KBM-7 (cell line): ENCODE measurements at regions not wholly inside any gene's neighbourhood (a gene's known extent, or its start where the extent isn't known, plus 50 kb on each side); places are given as distances from the start of the nearest gene placed in this dataset.
"Not testable (repeated sequence)": the region's sequence is repeated elsewhere in the genome, so short reads cannot be mapped to it uniquely, and the experiment has no call there.

ENCODE experiments used
- DNase-seq: peaks from one replicate; pipeline ENCODE4 v3.0.0-alpha.2; 2015
- in situ Hi-C: fragments of 300-500 bp; cut with MboI; formaldehyde crosslinking; loops from 2 replicates; pipeline ENCODE4 v1.14.3; 2020; ENCODE audit warnings: low sequenced_read_pairs, low pct_unique_long_range_greater_than_20kb, mixed read lengths

- in situ Hi-C loops, result no loop called here
- no peak for DNase-seq
These were observed 92.2 kb downstream of the BUD13 start for GRCh38 chr11:116680349-116681125.

DNA sequence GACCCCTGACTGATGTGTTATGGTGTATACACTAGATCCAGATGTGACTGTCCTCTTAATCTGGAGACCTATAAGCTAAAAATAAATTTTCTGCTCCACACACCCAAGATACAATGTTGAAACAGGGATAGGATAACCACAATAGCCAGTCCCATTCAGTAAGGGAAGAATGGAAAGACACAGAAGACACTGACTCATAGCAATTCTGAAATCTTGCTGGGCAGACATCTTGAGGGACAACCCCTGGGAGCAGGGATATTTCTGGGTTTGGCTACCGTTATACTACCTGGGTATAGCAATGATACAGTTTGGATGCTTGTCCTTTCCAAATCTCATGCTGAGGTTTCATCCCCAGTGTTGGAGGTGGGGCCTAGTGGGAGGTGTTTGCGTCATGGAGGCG lies 93.9 kb downstream of the BUD13 start:
- DNase-seq, result no peak
- in situ Hi-C loops, result no loop called here

DNA sequence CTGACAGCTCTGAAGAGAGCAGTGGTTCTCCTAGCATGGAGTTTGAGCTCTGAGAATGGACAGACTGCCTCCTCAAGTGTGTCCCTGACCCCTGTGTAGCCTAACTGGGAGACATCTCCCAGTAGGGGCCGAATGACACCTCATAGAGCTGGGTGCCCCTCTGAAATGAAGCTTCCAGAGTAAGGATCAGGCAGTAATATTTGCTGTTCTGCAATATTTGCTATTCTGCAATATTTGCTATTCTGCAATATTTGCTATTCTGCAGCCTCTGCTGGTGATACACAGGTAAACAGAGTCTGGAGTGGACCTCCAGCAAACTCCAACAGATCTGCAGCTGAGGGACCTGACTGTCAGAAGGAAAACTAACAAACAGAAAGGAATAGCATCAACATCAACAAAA lies 105.5 kb downstream of the BUD13 start:
- in situ Hi-C loops, DNase-seq: not testable (repeated sequence)

- DNase-seq, in situ Hi-C loops: not testable (repeated sequence)
These were observed 106.0 kb downstream of the BUD13 start for GRCh38 chr11:116666673-116667249.

GRCh38 chr11:116665523-116665922 lies 107.3 kb downstream of the BUD13 start:
- DNase-seq, result no peak
- in situ Hi-C loops, result no loop called here

DNA sequence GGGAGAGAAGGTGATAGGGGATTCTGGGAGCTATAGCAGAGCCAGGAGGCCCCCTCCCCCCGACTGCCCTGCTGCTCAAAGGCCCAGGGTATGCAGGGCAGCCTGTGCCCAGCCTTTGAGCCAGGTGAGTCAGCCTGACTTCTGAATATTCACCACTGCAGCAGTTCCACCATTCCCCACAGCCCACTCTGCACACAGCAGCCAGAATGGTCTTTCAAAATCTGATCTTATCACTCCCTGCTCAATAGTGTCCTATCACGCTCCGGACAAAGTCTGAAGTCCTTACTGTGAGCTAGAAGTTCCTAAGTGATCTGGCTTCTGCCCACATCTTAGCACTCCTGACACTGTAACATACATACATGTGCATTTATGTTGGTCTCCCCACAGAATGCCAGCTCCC lies 111.7 kb downstream of the BUD13 start:
- in situ Hi-C loops, result no loop called here
- no peak for DNase-seq

DNA sequence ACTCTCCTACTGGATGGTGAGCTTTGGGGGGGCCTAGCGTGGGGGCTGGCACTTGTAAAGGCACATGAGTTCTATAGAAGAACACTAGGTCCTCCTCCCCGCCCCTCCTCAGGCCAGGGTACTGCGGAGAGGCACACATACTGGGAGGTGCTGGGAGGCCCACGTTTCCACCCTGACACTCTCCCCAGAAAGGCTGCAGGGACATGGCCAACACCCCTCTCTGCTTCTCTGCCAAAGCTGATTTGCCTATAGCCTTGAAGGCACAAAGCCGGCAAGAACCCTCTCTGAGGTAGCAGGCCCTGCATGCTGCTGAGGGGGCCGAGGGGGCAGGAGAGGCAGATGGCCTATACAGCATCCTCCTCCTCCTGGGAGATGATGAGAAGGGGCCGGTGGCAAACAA lies 112.8 kb downstream of the BUD13 start:
- DNase-seq, result no peak
- in situ Hi-C loops, result no loop called here

DNA sequence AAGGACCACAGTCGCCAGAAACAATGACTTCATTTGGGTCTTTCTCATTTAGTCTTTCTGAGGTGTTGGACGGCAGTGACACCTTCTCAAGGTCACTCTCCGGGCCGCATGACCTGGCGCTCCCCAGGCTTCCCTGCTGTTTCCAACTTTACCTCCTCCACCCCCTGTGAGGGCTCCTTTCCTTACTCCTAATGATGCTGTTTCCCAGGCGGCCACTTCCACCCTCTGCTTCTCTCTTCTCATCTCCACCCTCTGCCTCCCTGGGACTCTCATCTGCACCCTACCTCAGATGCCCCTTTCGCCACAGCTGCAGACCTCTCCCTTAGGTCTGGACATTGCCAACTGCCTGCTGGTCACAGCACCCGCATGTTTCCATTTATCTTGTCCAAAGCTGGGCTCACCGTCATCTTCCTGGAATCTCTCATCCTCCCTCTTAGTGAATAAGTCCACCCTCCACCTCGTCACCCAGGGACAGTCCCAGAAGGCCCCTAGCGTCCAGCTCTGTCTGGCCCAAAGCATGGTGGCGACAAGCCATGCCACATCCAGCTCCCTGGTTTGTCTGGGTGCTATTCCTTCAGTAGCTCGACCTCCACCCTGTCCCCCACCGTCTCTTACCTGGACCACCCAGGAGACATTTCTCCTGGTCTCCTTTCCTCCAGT lies 113.8 kb downstream of the BUD13 start:
- in situ Hi-C loops, result no loop called here
- no peak for DNase-seq

GRCh38 chr11:116657842-116658825 lies 114.7 kb downstream of the BUD13 start:
- DNase-seq, result no peak
- in situ Hi-C loops, result no loop called here

- in situ Hi-C loops, result no loop called here
- no peak for DNase-seq
These were observed 116.8 kb downstream of the BUD13 start for GRCh38 chr11:116656011-116656410.

DNA sequence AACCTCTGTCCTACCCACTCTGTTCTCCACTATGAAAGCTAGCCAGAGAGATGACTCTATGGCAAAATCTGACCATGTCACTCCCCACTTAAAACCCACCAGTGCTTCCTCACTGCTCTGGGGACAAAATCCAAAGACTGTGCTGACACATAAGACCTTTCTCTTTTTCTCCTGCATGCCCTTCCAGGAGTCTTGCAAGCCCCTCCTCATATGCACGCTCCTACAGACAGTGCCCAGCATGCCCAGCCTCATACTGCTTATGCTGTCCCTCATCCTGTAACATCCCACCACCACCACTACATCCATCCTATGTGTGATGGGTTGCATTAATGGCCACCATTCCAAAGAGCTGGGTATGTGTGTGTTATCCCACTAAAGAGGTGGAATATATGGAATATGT lies 118.3 kb downstream of the BUD13 start:
- in situ Hi-C loops, result no loop called here

GRCh38 chr11:116653206-116653605 lies 119.6 kb downstream of the BUD13 start:
- in situ Hi-C loops, result no loop called here
- DNase-seq, result no peak

More for the DNA sequence above, 118.3 kb downstream of the BUD13 start:
- no peak for DNase-seq

DNA sequence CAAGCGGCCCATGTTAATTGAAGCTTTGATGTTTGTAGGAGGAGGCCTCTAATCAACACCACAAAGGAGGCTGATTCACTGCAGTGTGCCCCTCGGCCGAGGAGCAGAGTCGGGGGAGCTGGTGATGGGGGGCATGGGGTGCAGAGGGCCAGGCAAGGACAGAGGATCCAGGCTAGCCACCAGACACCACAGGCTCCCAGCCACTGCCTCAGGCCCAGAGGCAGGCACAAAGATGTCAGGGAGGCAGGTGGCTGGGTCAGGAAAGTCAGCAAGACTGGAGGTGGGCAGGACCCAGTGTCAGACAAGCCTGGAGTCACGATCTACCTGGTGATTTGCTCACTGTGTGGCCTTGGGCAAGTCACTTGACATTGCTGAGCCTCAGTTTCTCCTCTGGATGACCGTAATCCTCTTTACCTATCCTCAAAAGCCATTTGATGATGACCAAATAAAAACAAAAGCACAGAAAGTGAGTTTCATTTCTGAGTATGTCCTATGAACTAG lies 121.0 kb downstream of the BUD13 start:
- in situ Hi-C loops, result no loop called here
- DNase-seq, result no peak

GRCh38 chr11:116651098-116651736 lies 121.6 kb downstream of the BUD13 start:
- DNase-seq, result no peak
- in situ Hi-C loops, result no loop called here

- DNase-seq, result no peak
- in situ Hi-C loops, result no loop called here
These were observed 122.7 kb downstream of the BUD13 start for GRCh38 chr11:116650052-116650451.

DNA sequence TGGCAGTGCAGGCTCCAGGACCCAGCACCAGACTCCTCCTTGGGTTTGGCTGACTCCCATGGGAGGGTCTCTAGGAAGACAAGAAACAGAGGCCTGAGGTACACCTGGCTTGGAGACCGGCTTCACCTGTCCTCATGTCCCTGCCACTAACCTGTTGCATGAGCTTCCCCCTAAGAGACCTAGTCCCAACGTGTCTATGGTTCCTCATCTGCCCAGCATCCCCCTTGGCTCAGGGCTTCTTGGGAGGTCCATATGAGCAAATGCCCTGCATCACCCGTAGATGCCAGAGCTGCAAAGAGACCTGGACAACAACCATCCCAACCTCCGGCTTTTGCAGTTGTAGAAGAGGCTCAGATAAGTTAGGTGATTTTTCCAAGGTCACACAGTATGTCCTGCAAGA lies 123.5 kb downstream of the BUD13 start:
- in situ Hi-C loops, result no loop called here
- DNase-seq, result no peak

DNA sequence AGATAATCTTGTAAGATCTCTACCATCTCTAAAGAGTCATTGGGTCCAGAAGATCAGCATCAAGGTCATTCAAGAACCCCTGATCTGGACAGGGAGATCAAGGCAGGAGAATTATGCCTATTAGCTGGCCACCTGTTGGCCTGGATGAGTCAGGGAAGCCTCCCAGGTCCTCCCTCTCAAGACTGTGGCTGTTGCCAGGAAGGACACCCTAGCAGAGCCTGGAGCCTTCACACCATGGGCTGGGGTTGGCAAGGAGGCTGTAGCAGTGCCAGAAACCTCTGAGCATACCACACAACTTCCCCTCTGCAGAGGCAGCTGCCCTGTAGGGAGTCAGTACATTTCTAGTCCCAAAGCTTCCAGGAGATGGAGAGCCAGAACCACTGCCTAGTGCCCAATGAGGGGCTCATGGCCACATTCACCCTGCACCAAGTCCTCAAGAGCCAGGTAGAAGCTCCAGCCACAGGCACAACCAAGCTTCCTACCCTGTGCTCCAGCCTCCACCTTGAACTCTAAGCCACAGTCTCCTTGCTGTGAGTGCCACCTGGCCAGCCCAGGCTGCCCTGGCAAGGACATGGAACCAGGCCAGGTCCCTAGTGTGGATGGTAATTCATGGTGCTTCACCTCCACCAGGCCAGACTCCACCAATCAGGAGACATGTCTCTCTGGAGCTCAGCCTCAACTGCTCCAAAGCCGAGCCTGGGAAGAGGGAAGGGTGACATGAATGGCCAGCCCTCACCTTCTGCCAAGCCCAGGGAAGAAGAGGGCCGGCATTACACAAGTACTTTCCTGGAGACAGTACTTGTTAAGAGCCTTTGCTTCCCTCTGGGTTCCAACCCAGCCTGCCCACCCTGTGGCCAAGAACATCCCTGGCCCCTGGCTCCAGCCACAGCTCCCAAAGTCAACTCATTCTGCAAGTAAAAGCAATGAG lies 124.3 kb downstream of the BUD13 start:
- in situ Hi-C loops, result no loop called here

More for the DNA sequence above, 124.3 kb downstream of the BUD13 start:
- DNase-seq, result no peak
